ENCODE measurements at regions not wholly inside any gene's neighbourhood (a gene's known extent, or its start where the extent isn't known, plus 50 kb on each side); places are given as distances from the start of the nearest gene placed in this dataset.

DNA sequence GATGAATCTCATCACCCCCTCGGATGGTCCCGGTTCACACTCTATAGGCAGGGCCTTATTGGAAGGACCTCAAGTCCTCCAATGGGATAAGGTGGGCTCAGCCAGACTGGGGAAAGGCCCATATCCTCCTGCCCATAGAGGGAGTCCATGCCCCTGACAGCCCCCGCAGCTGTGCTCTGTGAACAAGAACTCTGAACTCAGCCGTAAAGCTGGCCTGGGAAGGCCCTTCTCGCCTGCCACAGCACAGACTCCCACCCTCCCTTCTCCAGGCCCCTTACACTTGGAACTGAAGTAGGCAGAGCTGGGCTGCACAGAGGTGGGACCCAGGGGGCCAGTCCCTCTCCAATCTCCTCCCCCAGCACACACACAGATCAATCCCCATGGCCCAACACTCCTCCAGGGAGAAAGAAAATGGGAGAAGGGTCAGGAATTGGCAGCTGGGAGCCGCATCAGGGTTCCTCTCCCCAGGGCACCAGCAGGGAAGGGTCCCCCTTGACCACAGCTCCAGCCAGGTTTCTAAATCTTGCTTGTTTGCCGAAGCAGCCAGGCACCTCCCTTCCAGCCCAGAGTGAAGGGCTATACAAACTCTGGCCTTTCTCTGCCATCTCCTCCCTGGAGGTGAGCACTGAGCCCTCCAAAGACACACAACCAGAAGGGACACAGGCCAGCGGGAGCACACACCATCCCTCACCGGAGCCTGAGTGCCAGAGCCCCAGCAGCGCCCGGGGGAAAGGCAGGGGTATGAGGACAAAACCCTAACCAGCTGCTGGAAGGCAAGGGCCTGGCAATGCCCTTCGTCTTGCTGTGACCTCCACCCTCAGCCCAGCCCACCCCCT, 454.1 kb downstream of the SOX9 start:
- no peak overlapping the region for H3K4me3 Mint-ChIP-seq
- Histone ChIP-seq H3K4me3 (ENCODE audit: low read length) (no peak overlapping the region), H3K36me3 (ENCODE audit: control insufficient read depth, insufficient read depth, low read length) (no peaks in the 10 kb centered on the region), H3K4me1 (ENCODE audit: control insufficient read depth, insufficient read depth, low read length) (peaks cover 27% of the 10 kb centered on the region), H3K9ac (ENCODE audit: extremely low read depth, low read length, poor library complexity, severe bottlenecking) (no peak overlapping the region), H3K27ac (ENCODE audit: low read depth, low read length) (no peak overlapping the region), H3K27me3 (ENCODE audit: control insufficient read depth, insufficient read depth, low read length, poor library complexity, severe bottlenecking) (peaks cover 13% of the 10 kb centered on the region), H3K9me3 (ENCODE audit: control insufficient read depth, low read length) (no peaks in the 10 kb centered on the region)
- peaks cover 46% of the 10 kb centered on the region for H3K4me1 Mint-ChIP-seq
- H3K36me3 Mint-ChIP-seq (ENCODE audit: low read depth) = no peaks in the 10 kb centered on the region
- DNase-seq = no peak
- H3K9me3 Mint-ChIP-seq = no peaks in the 10 kb centered on the region
- H3K27me3 Mint-ChIP-seq (ENCODE audit: insufficient read depth) = peaks cover 29% of the 10 kb centered on the region
- TF ChIP-seq CTCF (conservative IDR thresholded peaks at IDR 0.05) = no peak
- H3K27ac Mint-ChIP-seq = no peak overlapping the region
- 89 to 93% methylated on average over 7 to 12 of the region's 12 CpGs for whole genome bisulfite sequencing, 2 experiments (ENCODE audit: insufficient coverage in 1 of 2, insufficient read length in 1 of 2)

GRCh38 chr17:72575542-72576233, 454.9 kb downstream of the SOX9 start:
- H3K4me1 Mint-ChIP-seq = peaks cover 50% of the 10 kb centered on the region
- Histone ChIP-seq H3K36me3 (ENCODE audit: control insufficient read depth, insufficient read depth, low read length) (no peaks in the 10 kb centered on the region), H3K27me3 (ENCODE audit: control insufficient read depth, insufficient read depth, low read length, poor library complexity, severe bottlenecking) (peaks cover 13% of the 10 kb centered on the region), H3K27ac (ENCODE audit: low read depth, low read length) (peak overlapping the region; percentile 64), H3K4me3 (ENCODE audit: low read length) (no peak overlapping the region), H3K9me3 (ENCODE audit: control insufficient read depth, low read length) (no peaks in the 10 kb centered on the region), H3K9ac (ENCODE audit: extremely low read depth, low read length, poor library complexity, severe bottlenecking) (no peak overlapping the region), H3K4me1 (ENCODE audit: control insufficient read depth, insufficient read depth, low read length) (peaks cover 27% of the 10 kb centered on the region)
- peak overlapping the region; percentile 35 for H3K4me3 Mint-ChIP-seq
- peak; percentile 62 for DNase-seq
- 74% methylated on average over 7 of the region's 8 CpGs; no CpG with 5 or more reads in 1 of the 2 experiments for WGBS, 2 experiments (ENCODE audit: insufficient coverage in 1 of 2, insufficient read length in 1 of 2)
- TF ChIP-seq CTCF (conservative IDR thresholded peaks at IDR 0.05) = no peak
- peaks cover 29% of the 10 kb centered on the region for H3K27me3 Mint-ChIP-seq (ENCODE audit: insufficient read depth)
- no peaks in the 10 kb centered on the region for H3K9me3 Mint-ChIP-seq
- H3K27ac Mint-ChIP-seq = peak overlapping the region; percentile 80
- no peaks in the 10 kb centered on the region for H3K36me3 Mint-ChIP-seq (ENCODE audit: low read depth)

DNA sequence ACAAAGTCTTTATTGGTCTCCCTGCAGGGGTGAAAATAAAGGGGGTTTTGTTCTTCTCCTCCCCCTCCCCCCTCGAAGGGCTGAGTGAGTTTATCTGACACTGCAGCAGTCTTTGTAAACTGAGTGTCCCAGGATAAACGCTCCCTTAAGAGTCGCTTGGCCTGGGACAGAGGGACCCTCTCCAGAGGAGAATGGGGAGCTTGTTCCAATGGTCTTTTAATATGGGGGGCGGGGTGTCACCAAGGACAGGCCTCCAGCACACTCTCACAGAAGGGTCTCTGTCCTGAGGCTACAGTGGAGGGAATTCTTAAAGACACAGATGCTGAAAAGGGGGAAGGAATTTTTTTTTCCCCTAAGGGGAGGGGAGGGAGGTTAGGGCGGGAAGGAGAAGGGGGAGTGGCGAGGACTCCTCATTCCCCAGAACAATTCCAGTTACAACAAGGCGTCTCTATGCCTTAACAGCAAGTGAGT, 455.5 kb downstream of the SOX9 start:
- no peak for TF ChIP-seq CTCF (conservative IDR thresholded peaks at IDR 0.05)
- Histone ChIP-seq H3K4me1 (ENCODE audit: control insufficient read depth, insufficient read depth, low read length) (peaks cover 27% of the 10 kb centered on the region), H3K9ac (ENCODE audit: extremely low read depth, low read length, poor library complexity, severe bottlenecking) (no peak overlapping the region), H3K36me3 (ENCODE audit: control insufficient read depth, insufficient read depth, low read length) (no peaks in the 10 kb centered on the region), H3K27me3 (ENCODE audit: control insufficient read depth, insufficient read depth, low read length, poor library complexity, severe bottlenecking) (peaks cover 13% of the 10 kb centered on the region), H3K27ac (ENCODE audit: low read depth, low read length) (peak overlapping the region; percentile 64), H3K9me3 (ENCODE audit: control insufficient read depth, low read length) (no peaks in the 10 kb centered on the region), H3K4me3 (ENCODE audit: low read length) (no peak overlapping the region)
- H3K4me1 Mint-ChIP-seq = peaks cover 53% of the 10 kb centered on the region
- WGBS, 2 experiments (ENCODE audit: insufficient coverage in 1 of 2, insufficient read length in 1 of 2) = 14% methylated on average over 5 of the region's 7 CpGs; no CpG with 5 or more reads in 1 of the 2 experiments
- peak; percentile 72 for DNase-seq
- no peaks in the 10 kb centered on the region for H3K36me3 Mint-ChIP-seq (ENCODE audit: low read depth)
- H3K27me3 Mint-ChIP-seq (ENCODE audit: insufficient read depth) = peaks cover 29% of the 10 kb centered on the region
- peak overlapping the region; percentile 35 for H3K4me3 Mint-ChIP-seq
- peak overlapping the region; percentile 80 for H3K27ac Mint-ChIP-seq
- H3K9me3 Mint-ChIP-seq = no peaks in the 10 kb centered on the region

Measured in endodermal cell (in vitro differentiated cells).